Neuronal stem cell (in vitro differentiated cells): ENCODE measurements at regions not wholly inside any gene's neighbourhood (a gene's known extent, or its start where the extent isn't known, plus 50 kb on each side); places are given as distances from the start of the nearest gene placed in this dataset.

Source experiments
- DNase-seq: peaks from one replicate; pipeline ENCODE4 v3.0.0-alpha.2; 2013; ENCODE audit warnings: low spot score
- H2AFZ ChIP-seq: one replicate; pipeline ENCODE4 v1.6.1; 2013; ENCODE audit warnings: mild to moderate bottlenecking, low read length, inconsistent platforms
- H2AK5ac ChIP-seq: 2 replicates; pipeline ENCODE4 v1.6.1; 2013; ENCODE audit warnings: low read depth, mild to moderate bottlenecking, inconsistent platforms, low read length, moderate library complexity, mixed read lengths
- H2BK120ac ChIP-seq: 2 replicates; pipeline ENCODE4 v1.6.1; 2013; ENCODE audit warnings: low read depth, mild to moderate bottlenecking, inconsistent platforms, low read length, moderate library complexity, mixed read lengths
- H2BK12ac ChIP-seq: one replicate; pipeline ENCODE4 v1.6.1; 2013; ENCODE audit warnings: low read length, inconsistent platforms
- H2BK15ac ChIP-seq: 2 replicates; pipeline ENCODE4 v1.6.1; 2013; ENCODE audit warnings: mild to moderate bottlenecking, low read length, inconsistent platforms, mixed read lengths
- H2BK5ac ChIP-seq: one replicate; pipeline ENCODE4 v1.6.1; 2013; ENCODE audit warnings: inconsistent platforms, mild to moderate bottlenecking, low read length, moderate library complexity
- H3K14ac ChIP-seq: one replicate; pipeline ENCODE4 v1.6.1; 2013; ENCODE audit warnings: low read length, inconsistent platforms
- H3K18ac ChIP-seq: 2 replicates; pipeline ENCODE4 v1.6.1; 2013; ENCODE audit warnings: low read length, inconsistent platforms
- H3K23ac ChIP-seq: 2 replicates; pipeline ENCODE4 v1.6.1; 2013; ENCODE audit warnings: low read depth, mild to moderate bottlenecking, mixed read lengths, low read length, inconsistent platforms; ENCODE audit not compliant: poor library complexity
- H3K27ac ChIP-seq: replicated peaks from 3 replicates; pipeline ENCODE4 v1.5.1; 2013; ENCODE audit warnings: low read length, inconsistent platforms
- H3K27me3 ChIP-seq, 3 experiments: 2 replicates each; pipeline ENCODE4 v1.6.1; 2013; ENCODE audit warnings: low read length in 3 of 3, mild to moderate bottlenecking in 2 of 3, inconsistent platforms in 1 of 3, low read depth in 1 of 3, mixed read lengths in 1 of 3, moderate library complexity in 1 of 3; ENCODE audit not compliant: control insufficient read depth in 3 of 3, insufficient read depth in 3 of 3
- H3K36me3 ChIP-seq, 2 donors: replicated peaks in 1 of 2; 2 replicates each; pipeline ENCODE4 v1.6.1; 2013; ENCODE audit warnings: low read length in 2 of 2; ENCODE audit not compliant: control insufficient read depth in 2 of 2, insufficient read depth in 2 of 2
- H3K4ac ChIP-seq: 2 replicates; pipeline ENCODE4 v1.6.1; 2013; ENCODE audit warnings: inconsistent platforms, mild to moderate bottlenecking, low read length, moderate library complexity
- H3K4me1 ChIP-seq, 2 donors: 1 replicate in 1 of 2; 2 replicates in 1 of 2; pipeline ENCODE4 v1.6.1; 2013; ENCODE audit warnings: low read length in 2 of 2, low read depth in 1 of 2; ENCODE audit not compliant: control insufficient read depth in 2 of 2, insufficient read depth in 1 of 2
- H3K4me2 ChIP-seq: one replicate; pipeline ENCODE4 v1.6.1; 2013; ENCODE audit warnings: mild to moderate bottlenecking, low read length, inconsistent platforms; ENCODE audit not compliant: insufficient read depth, poor library complexity, severe bottlenecking
- H3K4me3 ChIP-seq, 2 donors: 2 replicates each; pipeline ENCODE4 v1.5.1; 2013; ENCODE audit warnings: low read length in 2 of 2, mild to moderate bottlenecking in 2 of 2, inconsistent platforms in 1 of 2, moderate library complexity in 1 of 2
- H3K79me1 ChIP-seq: one replicate; pipeline ENCODE4 v1.6.1; 2013; ENCODE audit warnings: low read depth, mild to moderate bottlenecking, inconsistent platforms, low read length, moderate library complexity
- H3K9ac ChIP-seq: one replicate; pipeline ENCODE4 v1.6.1; 2013; ENCODE audit warnings: mild to moderate bottlenecking, low read depth, low read length, inconsistent platforms; ENCODE audit not compliant: poor library complexity
- H3K9me3 ChIP-seq, 2 donors: replicated peaks in 1 of 2; 2 replicates each; pipeline versions ENCODE3 to v1.6.1; 2013; ENCODE audit warnings: low read length in 2 of 2, mild to moderate bottlenecking in 2 of 2, inconsistent platforms in 1 of 2, low read depth in 1 of 2, mixed read lengths in 1 of 2, moderate library complexity in 1 of 2; ENCODE audit not compliant: control insufficient read depth in 2 of 2, insufficient read depth in 1 of 2
- H4K8ac ChIP-seq: one replicate; pipeline ENCODE4 v1.6.1; 2013; ENCODE audit warnings: low read depth, mild to moderate bottlenecking, inconsistent platforms, low read length, moderate library complexity
- H4K91ac ChIP-seq: one replicate; pipeline ENCODE4 v1.6.1; 2013; ENCODE audit warnings: low read length, low read depth, mild to moderate bottlenecking, inconsistent platforms; ENCODE audit not compliant: poor library complexity
- WGBS, 2 donors: extraction: QIAGEN DNeasy Blood & Tissue Kit; methylation state at CpG; one replicate each; pipeline ENCODE4 v1.1.7; 2013; ENCODE audit warnings: missing lambda C conversion rate in 2 of 2, mixed read lengths in 1 of 2; ENCODE audit not compliant: insufficient read length in 2 of 2, insufficient replicate concordance in 1 of 2; ENCODE audit errors: extremely low coverage in 2 of 2; 5-methylcytosine and 5-hydroxymethylcytosine counted together

GRCh38 chr1:4485398-4485797, 169.0 kb upstream of the AJAP1 start:
- Histone ChIP-seq H3K18ac (no peak overlapping the region), H2AK5ac (no peak overlapping the region), H3K4ac (no peak overlapping the region), H3K14ac (no peak overlapping the region), H3K9ac (peak overlapping the region; percentile 36), H2AFZ (no peak overlapping the region), H2BK12ac (no peak overlapping the region), H2BK15ac (no peak overlapping the region), H3K23ac (no peak overlapping the region), H3K4me1 (peaks cover 0 to 5% of the 10 kb centered on the region in 2 donors), H3K27me3 (no peaks in the 10 kb centered on the region), H3K4me2 (no peak overlapping the region), H3K9me3 (peaks cover 0 to 2% of the 10 kb centered on the region in 2 donors), H3K27ac (no peak overlapping the region), H4K91ac (no peak overlapping the region), H3K36me3 (no peaks in the 10 kb centered on the region), H4K8ac (no peak overlapping the region), H3K4me3 (no peak overlapping the region), H3K79me1 (no peaks in the 10 kb centered on the region), H2BK5ac (no peak overlapping the region), H2BK120ac (no peak overlapping the region)
- WGBS, 2 donors: no CpG with 5 or more reads among the region's 6 CpGs
- no peak for DNase-seq

GRCh38 chr1:4485878-4486277, 168.5 kb upstream of the AJAP1 start:
- H3K18ac ChIP-seq: no peak overlapping the region
- WGBS, 2 donors: no CpG with 5 or more reads among the region's 5 CpGs

GRCh38 chr1:4486408-4487120, 167.8 kb upstream of the AJAP1 start:
- Histone ChIP-seq H3K36me3 (no peaks in the 10 kb centered on the region), H3K4ac (no peak overlapping the region), H3K4me3 (no peak overlapping the region), H2AFZ (no peak overlapping the region), H2AK5ac (peak overlapping the region; percentile 73), H3K27ac (no peak overlapping the region), H3K9ac (peak overlapping the region; percentile 5), H3K23ac (peak overlapping the region; percentile 76), H3K18ac (peak overlapping the region; percentile 72), H2BK15ac (no peak overlapping the region), H3K79me1 (no peaks in the 10 kb centered on the region), H2BK5ac (no peak overlapping the region), H3K9me3 (peaks cover 0 to 2% of the 10 kb centered on the region in 2 donors), H4K91ac (no peak overlapping the region), H3K14ac (peak overlapping the region; percentile 57), H2BK120ac (no peak overlapping the region), H2BK12ac (no peak overlapping the region), H4K8ac (no peak overlapping the region), H3K27me3 (no peaks in the 10 kb centered on the region), H3K4me2 (no peak overlapping the region), H3K4me1 (peaks cover 0 to 5% of the 10 kb centered on the region in 2 donors)
- no CpG with 5 or more reads among the region's 22 CpGs for WGBS, 2 donors
- DNase-seq: no peak

More at GRCh38 chr1:4485878-4486277, 168.5 kb upstream of the AJAP1 start:
- Histone ChIP-seq H2BK15ac (no peak overlapping the region), H3K27me3 (no peaks in the 10 kb centered on the region), H3K4me2 (no peak overlapping the region), H2BK5ac (no peak overlapping the region), H3K79me1 (no peaks in the 10 kb centered on the region), H3K9me3 (peaks cover 0 to 2% of the 10 kb centered on the region in 2 donors), H3K14ac (no peak overlapping the region), H3K4me3 (no peak overlapping the region), H2AFZ (no peak overlapping the region), H2AK5ac (no peak overlapping the region), H3K23ac (no peak overlapping the region), H3K4ac (no peak overlapping the region), H3K36me3 (no peaks in the 10 kb centered on the region), H4K91ac (no peak overlapping the region), H3K4me1 (peaks cover 0 to 5% of the 10 kb centered on the region in 2 donors), H4K8ac (no peak overlapping the region), H2BK12ac (no peak overlapping the region), H3K27ac (no peak overlapping the region), H2BK120ac (no peak overlapping the region), H3K9ac (no peak overlapping the region)
- DNase-seq: no peak

- no peaks in the 10 kb centered on the region for H3K36me3 ChIP-seq
- peak overlapping the region; percentile 9 for H3K18ac ChIP-seq
- peak overlapping the region; percentile 17 for H2AK5ac ChIP-seq
- no peak overlapping the region for H4K91ac ChIP-seq
- peak overlapping the region; percentile 23 for H3K14ac ChIP-seq
- H2BK120ac ChIP-seq: no peak overlapping the region
- no peaks in the 10 kb centered on the region for H3K27me3 ChIP-seq
- no peak overlapping the region for H3K27ac ChIP-seq
- peaks cover 0 to 2% of the 10 kb centered on the region in 2 donors for H3K9me3 ChIP-seq
- H2AFZ ChIP-seq: no peak overlapping the region
- H3K23ac ChIP-seq: no peak overlapping the region
- H3K4ac ChIP-seq: no peak overlapping the region
- H2BK5ac ChIP-seq: no peak overlapping the region
- no peak overlapping the region for H3K4me2 ChIP-seq
- DNase-seq: no peak
- no peak overlapping the region for H2BK12ac ChIP-seq
- H3K79me1 ChIP-seq: no peaks in the 10 kb centered on the region
- H3K4me3 ChIP-seq: no peak overlapping the region
- no CpG with 5 or more reads among the region's 7 CpGs for WGBS, 2 donors
- H2BK15ac ChIP-seq: no peak overlapping the region
- H4K8ac ChIP-seq: no peak overlapping the region
- H3K9ac ChIP-seq: no peak overlapping the region
- H3K4me1 ChIP-seq: peaks cover 0 to 5% of the 10 kb centered on the region in 2 donors
These were observed 166.4 kb upstream of the AJAP1 start for GRCh38 chr1:4488018-4488417.
